Activated CD8-positive, alpha-beta memory T cell treated with anti-CD3 and anti-CD28 coated beads for 36 hours (primary cell): ENCODE measurements at regions not wholly inside any gene's neighbourhood (a gene's known extent, or its start where the extent isn't known, plus 50 kb on each side); places are given as distances from the start of the nearest gene placed in this dataset.

Experiments
- CTCF ChIA-PET: fragments of 350-600 bp; sonication (Branson Sonifier 250); formaldehyde crosslinking; loops from one replicate; lab custom pipeline; 2021; ENCODE audit warnings: antibody characterized with exemption; lab: Charles Lee
- POLR2A ChIA-PET: fragments of 350-600 bp; sonication (Branson Sonifier 250); formaldehyde crosslinking; loops from one replicate; lab custom pipeline; 2021; ENCODE audit warnings: antibody characterized with exemption; lab: Charles Lee

GRCh38 chr6:43992783-43993644 lies 134.2 kb downstream of the MRPL14 start:
- ChIA-PET POLR2A (no interaction called here), CTCF (no interaction called here)

GRCh38 chr6:43992126-43992663 lies 135.1 kb downstream of the MRPL14 start:
- CTCF ChIA-PET = no interaction called here
- POLR2A ChIA-PET = no interaction called here

GRCh38 chr6:43990627-43991619 lies 136.3 kb downstream of the MRPL14 start:
- ChIA-PET CTCF (no interaction called here), POLR2A (no interaction called here)

GRCh38 chr6:43990275-43990626 lies 137.0 kb downstream of the MRPL14 start:
- POLR2A ChIA-PET = no interaction called here
- CTCF ChIA-PET = no interaction called here

GRCh38 chr6:43989581-43990146 lies 137.6 kb downstream of the MRPL14 start:
- ChIA-PET CTCF (no interaction called here), POLR2A (no interaction called here)

GRCh38 chr6:43988801-43989200 lies 138.5 kb downstream of the MRPL14 start:
- CTCF ChIA-PET = interaction anchor here (0.6 kb wide), 1 partner anchor 236 kb away, joined by 3 read pairs; no protein-coding TSS in a partner anchor

GRCh38 chr6:43987838-43988439 lies 139.3 kb downstream of the MRPL14 start:
- POLR2A ChIA-PET = no interaction called here
- CTCF ChIA-PET = no interaction called here

More at GRCh38 chr6:43988801-43989200, 138.5 kb downstream of the MRPL14 start:
- POLR2A ChIA-PET = no interaction called here

GRCh38 chr6:43986177-43986825 lies 141.0 kb downstream of the MRPL14 start:
- ChIA-PET CTCF (no interaction called here), POLR2A (no interaction called here)

- ChIA-PET CTCF (no interaction called here), POLR2A (no interaction called here)
Measured at GRCh38 chr6:43985329-43985728, 141.9 kb downstream of the MRPL14 start.

GRCh38 chr6:43984442-43985321 lies 142.6 kb downstream of the MRPL14 start:
- ChIA-PET POLR2A (no interaction called here), CTCF (interaction anchor here (0.7 kb wide), 1 partner anchor 13 kb away, joined by 3 read pairs; no protein-coding TSS in a partner anchor)

GRCh38 chr6:43983632-43984031 lies 143.6 kb downstream of the MRPL14 start:
- ChIA-PET POLR2A (no interaction called here), CTCF (no interaction called here)

GRCh38 chr6:43983191-43983590 lies 144.1 kb downstream of the MRPL14 start:
- CTCF ChIA-PET = no interaction called here

GRCh38 chr6:43982084-43982625 lies 145.1 kb downstream of the MRPL14 start:
- POLR2A ChIA-PET = no interaction called here
- CTCF ChIA-PET = interaction anchor here (1.2 kb wide), 2 partner anchors 29 to 213 kb away, joined by 3 to 4 read pairs; no protein-coding TSS in a partner anchor

More at GRCh38 chr6:43983191-43983590, 144.1 kb downstream of the MRPL14 start:
- POLR2A ChIA-PET = no interaction called here

GRCh38 chr6:43981363-43981990 lies 145.8 kb downstream of the MRPL14 start:
- ChIA-PET POLR2A (no interaction called here), CTCF (interaction anchor here (1.2 kb wide), 2 partner anchors 29 to 212 kb away, joined by 3 to 4 read pairs; no protein-coding TSS in a partner anchor)

- CTCF ChIA-PET = no interaction called here
- POLR2A ChIA-PET = no interaction called here
Measured at GRCh38 chr6:43980004-43980795, 147.1 kb downstream of the MRPL14 start.

- ChIA-PET POLR2A (no interaction called here), CTCF (no interaction called here)
Measured at GRCh38 chr6:43979525-43979924, 147.7 kb downstream of the MRPL14 start.
